ENCODE measurements at regions not wholly inside any gene's neighbourhood (a gene's known extent, or its start where the extent isn't known, plus 50 kb on each side); places are given as distances from the start of the nearest gene placed in this dataset.

GRCh38 chr2:188130317-188130716, 161.4 kb upstream of the GULP1 start:
- H3K4me3 ChIP-seq (ENCODE audit: control insufficient read depth, low read depth, low read length), result no peak overlapping the region
- TF ChIP-seq, protein P1, sequence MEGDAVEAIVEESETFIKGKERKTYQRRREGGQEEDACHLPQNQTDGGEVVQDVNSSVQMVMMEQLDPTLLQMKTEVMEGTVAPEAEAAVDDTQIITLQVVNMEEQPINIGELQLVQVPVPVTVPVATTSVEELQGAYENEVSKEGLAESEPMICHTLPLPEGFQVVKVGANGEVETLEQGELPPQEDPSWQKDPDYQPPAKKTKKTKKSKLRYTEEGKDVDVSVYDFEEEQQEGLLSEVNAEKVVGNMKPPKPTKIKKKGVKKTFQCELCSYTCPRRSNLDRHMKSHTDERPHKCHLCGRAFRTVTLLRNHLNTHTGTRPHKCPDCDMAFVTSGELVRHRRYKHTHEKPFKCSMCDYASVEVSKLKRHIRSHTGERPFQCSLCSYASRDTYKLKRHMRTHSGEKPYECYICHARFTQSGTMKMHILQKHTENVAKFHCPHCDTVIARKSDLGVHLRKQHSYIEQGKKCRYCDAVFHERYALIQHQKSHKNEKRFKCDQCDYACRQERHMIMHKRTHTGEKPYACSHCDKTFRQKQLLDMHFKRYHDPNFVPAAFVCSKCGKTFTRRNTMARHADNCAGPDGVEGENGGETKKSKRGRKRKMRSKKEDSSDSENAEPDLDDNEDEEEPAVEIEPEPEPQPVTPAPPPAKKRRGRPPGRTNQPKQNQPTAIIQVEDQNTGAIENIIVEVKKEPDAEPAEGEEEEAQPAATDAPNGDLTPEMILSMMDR (conservative IDR thresholded peaks at IDR 0.05; ENCODE audit: control insufficient read depth, insufficient read depth, low read depth, low read length), result no peak
- no peak for DNase-seq (ENCODE audit: low read depth)

GRCh38 chr2:188131281-188131680, 160.4 kb upstream of the GULP1 start:
- H3K4me3 ChIP-seq (ENCODE audit: control insufficient read depth, low read depth, low read length), result no peak overlapping the region
- TF ChIP-seq, protein P1 (conservative IDR thresholded peaks at IDR 0.05; ENCODE audit: control insufficient read depth, insufficient read depth, low read depth, low read length), result no peak
- no peak for DNase-seq (ENCODE audit: low read depth)

- TF ChIP-seq, protein P1 (conservative IDR thresholded peaks at IDR 0.05; ENCODE audit: control insufficient read depth, insufficient read depth, low read depth, low read length), result no peak
- H3K4me3 ChIP-seq (ENCODE audit: control insufficient read depth, low read depth, low read length), result no peak overlapping the region
- peak; percentile 14 for DNase-seq (ENCODE audit: low read depth)
Observed at GRCh38 chr2:188132385-188132784, 159.3 kb upstream of the GULP1 start.

- DNase-seq (ENCODE audit: low read depth), result no peak
- TF ChIP-seq, protein P1 (conservative IDR thresholded peaks at IDR 0.05; ENCODE audit: control insufficient read depth, insufficient read depth, low read depth, low read length), result no peak
- H3K4me3 ChIP-seq (ENCODE audit: control insufficient read depth, low read depth, low read length), result no peak overlapping the region
Observed at GRCh38 chr2:188134241-188134640, 157.4 kb upstream of the GULP1 start.

GRCh38 chr2:188138313-188138712, 153.4 kb upstream of the GULP1 start:
- TF ChIP-seq, protein P1 (conservative IDR thresholded peaks at IDR 0.05; ENCODE audit: control insufficient read depth, insufficient read depth, low read depth, low read length), result no peak
- DNase-seq (ENCODE audit: low read depth), result no peak
- H3K4me3 ChIP-seq (ENCODE audit: control insufficient read depth, low read depth, low read length), result no peak overlapping the region

DNA sequence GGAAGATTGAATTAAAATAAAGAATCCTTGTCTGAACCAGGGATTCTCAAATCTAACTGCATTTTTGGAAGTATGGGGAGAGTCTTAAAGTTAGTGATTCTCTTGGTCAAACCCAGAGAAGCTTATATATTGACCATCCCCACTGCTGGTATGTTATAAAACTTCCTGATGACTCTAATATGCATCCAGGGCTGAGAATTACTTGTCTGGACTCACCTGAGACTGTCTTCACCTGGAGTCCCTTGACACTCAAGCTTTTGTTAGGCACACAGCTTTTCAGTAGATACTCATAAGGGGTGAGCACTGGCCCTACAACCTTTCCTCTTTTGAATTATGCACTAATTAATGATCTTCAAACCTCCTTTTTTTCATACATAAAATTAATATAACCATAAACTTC, 149.6 kb upstream of the GULP1 start:
- H3K4me3 ChIP-seq (ENCODE audit: control insufficient read depth, low read depth, low read length), result no peak overlapping the region
- TF ChIP-seq, protein P1 (conservative IDR thresholded peaks at IDR 0.05; ENCODE audit: control insufficient read depth, insufficient read depth, low read depth, low read length), result no peak
- no peak for DNase-seq (ENCODE audit: low read depth)

Data from fibroblast of mammary gland (primary cell).